NAMALWA (cell line): ENCODE measurements at regions not wholly inside any gene's neighbourhood (a gene's known extent, or its start where the extent isn't known, plus 50 kb on each side); places are given as distances from the start of the nearest gene placed in this dataset.

ENCODE experiments used
- DNase-seq: peaks from one replicate; pipeline ENCODE4 v3.0.0-alpha.2; 2015; ENCODE audit warnings: low spot score

- DNase-seq = no peak
These were observed 119.7 kb upstream of the PCDH7 start for GRCh38 chr4:30600246-30601017.

- no peak for DNase-seq
These were observed 118.9 kb upstream of the PCDH7 start for GRCh38 chr4:30601070-30601865.

- no peak for DNase-seq
These were observed 114.5 kb upstream of the PCDH7 start for GRCh38 chr4:30605616-30606190.

- no peak for DNase-seq
These were observed 109.8 kb upstream of the PCDH7 start for GRCh38 chr4:30610361-30610760.

GRCh38 chr4:30614771-30615170 is 105.4 kb upstream of the PCDH7 start:
- DNase-seq = no peak

GRCh38 chr4:30616942-30617646 is 103.1 kb upstream of the PCDH7 start:
- DNase-seq = no peak

- no peak for DNase-seq
These were observed 102.3 kb upstream of the PCDH7 start for GRCh38 chr4:30617836-30618235.

GRCh38 chr4:30619679-30620078 is 100.5 kb upstream of the PCDH7 start:
- DNase-seq = no peak

GRCh38 chr4:30620711-30621110 is 99.5 kb upstream of the PCDH7 start:
- DNase-seq = no peak

GRCh38 chr4:30630431-30630830 is 89.7 kb upstream of the PCDH7 start:
- no peak for DNase-seq

- no peak for DNase-seq
These were observed 87.4 kb upstream of the PCDH7 start for GRCh38 chr4:30632751-30633150.

GRCh38 chr4:30641345-30641744 is 78.8 kb upstream of the PCDH7 start:
- DNase-seq = no peak

GRCh38 chr4:30642567-30642966 is 77.6 kb upstream of the PCDH7 start:
- DNase-seq = no peak

- no peak for DNase-seq
These were observed 66.9 kb upstream of the PCDH7 start for GRCh38 chr4:30653291-30653690.

- DNase-seq = no peak
These were observed 63.3 kb upstream of the PCDH7 start for GRCh38 chr4:30656828-30657227.

GRCh38 chr4:30667919-30668318 is 52.2 kb upstream of the PCDH7 start:
- DNase-seq = no peak

- DNase-seq = no peak
These were observed 50.0 kb upstream of the PCDH7 start for GRCh38 chr4:30670206-30670605.
